ENCODE measurements at regions not wholly inside any gene's neighbourhood (a gene's known extent, or its start where the extent isn't known, plus 50 kb on each side); places are given as distances from the start of the nearest gene placed in this dataset.

DNA sequence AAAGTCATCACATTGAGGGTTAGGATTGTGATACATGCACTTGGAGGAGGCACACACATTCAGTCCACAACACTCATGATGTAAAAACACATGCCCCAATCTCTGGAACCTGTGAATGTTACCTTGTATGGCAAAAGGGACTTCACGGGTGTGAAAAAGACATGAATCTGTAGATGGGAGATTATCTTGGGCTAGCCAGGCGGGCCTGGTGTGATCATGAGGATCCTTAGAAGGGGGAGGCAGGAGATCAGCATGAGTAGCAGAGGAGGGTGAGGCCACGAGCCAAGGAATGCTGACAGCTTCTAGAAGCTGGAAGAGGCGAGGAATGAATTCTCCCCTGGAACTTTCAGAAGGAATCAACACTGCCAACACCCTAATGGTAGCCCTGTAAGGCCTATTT is 77.5 kb upstream of the ENPP6 start:
- peaks cover 5% of the 10 kb centered on the region for H3K4me1 ChIP-seq
- no peaks in the 10 kb centered on the region for H3K27me3 ChIP-seq (ENCODE audit: low read depth)
- no peak overlapping the region for H3K4me3 ChIP-seq
- intact Hi-C loops (cut with micrococcal nuclease), result no loop called here
- peaks cover 4% of the 10 kb centered on the region for H3K9me3 ChIP-seq (replicated peaks)
- H3K36me3 ChIP-seq, result no peaks in the 10 kb centered on the region
- H3K27ac ChIP-seq (replicated peaks), result no peak overlapping the region
- TF ChIP-seq, protein P1, sequence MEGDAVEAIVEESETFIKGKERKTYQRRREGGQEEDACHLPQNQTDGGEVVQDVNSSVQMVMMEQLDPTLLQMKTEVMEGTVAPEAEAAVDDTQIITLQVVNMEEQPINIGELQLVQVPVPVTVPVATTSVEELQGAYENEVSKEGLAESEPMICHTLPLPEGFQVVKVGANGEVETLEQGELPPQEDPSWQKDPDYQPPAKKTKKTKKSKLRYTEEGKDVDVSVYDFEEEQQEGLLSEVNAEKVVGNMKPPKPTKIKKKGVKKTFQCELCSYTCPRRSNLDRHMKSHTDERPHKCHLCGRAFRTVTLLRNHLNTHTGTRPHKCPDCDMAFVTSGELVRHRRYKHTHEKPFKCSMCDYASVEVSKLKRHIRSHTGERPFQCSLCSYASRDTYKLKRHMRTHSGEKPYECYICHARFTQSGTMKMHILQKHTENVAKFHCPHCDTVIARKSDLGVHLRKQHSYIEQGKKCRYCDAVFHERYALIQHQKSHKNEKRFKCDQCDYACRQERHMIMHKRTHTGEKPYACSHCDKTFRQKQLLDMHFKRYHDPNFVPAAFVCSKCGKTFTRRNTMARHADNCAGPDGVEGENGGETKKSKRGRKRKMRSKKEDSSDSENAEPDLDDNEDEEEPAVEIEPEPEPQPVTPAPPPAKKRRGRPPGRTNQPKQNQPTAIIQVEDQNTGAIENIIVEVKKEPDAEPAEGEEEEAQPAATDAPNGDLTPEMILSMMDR (IDR thresholded peaks at IDR 0.05; ENCODE audit: borderline replicate concordance), result no peak
- DNase-seq, result no peak

DNA sequence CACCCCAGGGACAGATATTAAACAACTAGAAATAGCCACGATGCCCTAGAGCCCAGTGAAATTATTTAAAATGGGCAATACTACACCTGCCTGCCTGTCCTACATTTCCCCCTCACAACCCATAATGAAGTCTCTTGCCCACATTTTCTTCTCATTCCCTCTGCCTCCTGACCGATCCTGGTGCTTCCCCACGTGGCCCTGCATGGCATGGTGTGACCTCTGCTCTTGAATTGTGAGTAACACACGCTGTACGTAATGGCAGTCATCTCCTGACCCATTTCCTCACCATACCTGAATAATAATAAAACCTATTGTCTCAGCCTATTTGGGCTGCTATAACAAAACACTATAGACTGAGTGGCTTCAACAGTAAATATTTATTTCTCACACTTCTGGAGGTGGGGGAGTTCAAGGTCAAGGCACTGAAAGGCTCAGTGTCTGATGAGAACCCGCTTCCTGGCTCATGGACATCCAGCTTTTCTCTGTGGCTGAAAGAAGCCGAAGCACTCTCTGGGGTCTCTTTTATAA is 77.0 kb upstream of the ENPP6 start:
- intact Hi-C loops (cut with micrococcal nuclease), result no loop called here
- Histone ChIP-seq H3K27ac (replicated peaks) (no peak overlapping the region), H3K27me3 (ENCODE audit: low read depth) (no peaks in the 10 kb centered on the region), H3K36me3 (no peaks in the 10 kb centered on the region), H3K4me1 (peaks cover 5% of the 10 kb centered on the region), H3K9me3 (replicated peaks) (peaks cover 4% of the 10 kb centered on the region), H3K4me3 (no peak overlapping the region)
- DNase-seq, result no peak
- TF ChIP-seq, protein P1 (IDR thresholded peaks at IDR 0.05; ENCODE audit: borderline replicate concordance), result no peak

DNA sequence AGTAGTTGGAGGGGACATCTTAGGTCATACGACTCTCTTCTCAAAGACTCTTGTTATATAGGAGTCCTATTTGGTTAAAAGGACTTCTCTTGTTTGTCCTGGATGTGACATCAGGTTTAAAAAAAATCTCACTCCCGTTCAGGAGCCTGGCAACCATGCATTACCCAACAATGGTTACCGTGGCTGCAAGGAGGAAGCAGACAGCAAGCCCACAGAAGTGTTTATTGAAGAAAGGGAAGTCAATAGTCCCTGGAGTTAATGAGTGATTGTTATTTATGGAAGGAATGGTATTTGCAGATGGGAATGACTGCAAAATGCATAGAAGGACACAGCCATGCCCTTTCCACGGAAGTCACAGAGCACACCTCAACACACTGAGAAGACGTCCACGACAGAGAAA is 75.9 kb upstream of the ENPP6 start:
- H3K4me1 ChIP-seq, result peaks cover 5% of the 10 kb centered on the region
- no peak overlapping the region for H3K27ac ChIP-seq (replicated peaks)
- peaks cover 4% of the 10 kb centered on the region for H3K9me3 ChIP-seq (replicated peaks)
- H3K27me3 ChIP-seq (ENCODE audit: low read depth), result no peaks in the 10 kb centered on the region
- H3K4me3 ChIP-seq, result no peak overlapping the region
- intact Hi-C loops (cut with micrococcal nuclease), result no loop called here
- TF ChIP-seq, protein P1 (IDR thresholded peaks at IDR 0.05; ENCODE audit: borderline replicate concordance), result no peak
- no peaks in the 10 kb centered on the region for H3K36me3 ChIP-seq
- DNase-seq, result no peak

DNA sequence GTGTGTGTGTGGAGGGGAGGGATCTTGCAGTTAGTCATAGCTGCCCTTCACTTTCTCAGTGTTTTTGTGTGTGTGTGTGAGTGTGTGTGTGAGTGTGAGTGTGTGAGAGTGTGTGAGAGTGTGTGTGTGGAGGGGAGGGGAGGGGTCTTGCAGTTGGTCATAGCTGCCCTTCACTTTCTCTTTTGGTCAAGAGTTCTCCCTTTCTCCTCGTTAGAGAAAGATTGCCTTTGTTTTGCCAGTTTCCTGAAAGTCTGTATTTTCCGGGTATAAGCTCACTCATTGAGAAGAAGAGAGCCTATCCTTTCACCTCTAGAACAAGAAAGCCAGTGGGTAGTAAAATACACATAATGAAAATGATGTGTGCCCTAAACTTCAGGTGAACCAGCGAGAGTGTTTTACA is 75.2 kb upstream of the ENPP6 start:
- Histone ChIP-seq H3K9me3 (replicated peaks) (peaks cover 4% of the 10 kb centered on the region), H3K27ac (replicated peaks) (no peak overlapping the region), H3K27me3 (ENCODE audit: low read depth) (no peaks in the 10 kb centered on the region), H3K36me3 (no peaks in the 10 kb centered on the region), H3K4me3 (no peak overlapping the region), H3K4me1 (peaks cover 8% of the 10 kb centered on the region)
- intact Hi-C loops (cut with micrococcal nuclease), result no loop called here
- no peak for DNase-seq
- TF ChIP-seq, protein P1 (IDR thresholded peaks at IDR 0.05; ENCODE audit: borderline replicate concordance), result no peak

DNA sequence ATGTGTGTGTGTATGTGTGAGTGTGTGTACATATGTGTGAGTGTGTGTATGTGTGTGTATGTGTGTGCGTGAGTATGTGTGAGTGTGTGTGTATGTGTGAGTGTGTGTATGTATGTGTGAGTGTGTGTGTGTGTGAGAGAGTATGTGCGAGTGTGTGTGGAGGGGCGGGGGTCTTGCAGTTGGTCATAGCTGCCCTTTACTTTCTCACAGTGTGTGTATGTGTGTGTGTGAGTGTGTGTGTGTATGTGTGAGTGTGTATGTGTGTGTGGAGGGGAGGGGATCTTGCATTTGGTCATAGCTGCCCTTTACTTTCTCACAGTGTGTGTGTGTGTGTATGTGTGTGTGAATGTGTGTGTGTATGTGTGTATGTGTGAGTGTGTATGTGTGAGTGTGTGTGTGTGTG is 74.8 kb upstream of the ENPP6 start:
- no peak for DNase-seq
- no peak overlapping the region for H3K27ac ChIP-seq (replicated peaks)
- no peaks in the 10 kb centered on the region for H3K27me3 ChIP-seq (ENCODE audit: low read depth)
- no peak overlapping the region for H3K4me3 ChIP-seq
- TF ChIP-seq, protein P1 (IDR thresholded peaks at IDR 0.05; ENCODE audit: borderline replicate concordance), result no peak
- peaks cover 12% of the 10 kb centered on the region for H3K4me1 ChIP-seq
- no peaks in the 10 kb centered on the region for H3K36me3 ChIP-seq
- peaks cover 4% of the 10 kb centered on the region for H3K9me3 ChIP-seq (replicated peaks)
- intact Hi-C loops (cut with micrococcal nuclease), result no loop called here

DNA sequence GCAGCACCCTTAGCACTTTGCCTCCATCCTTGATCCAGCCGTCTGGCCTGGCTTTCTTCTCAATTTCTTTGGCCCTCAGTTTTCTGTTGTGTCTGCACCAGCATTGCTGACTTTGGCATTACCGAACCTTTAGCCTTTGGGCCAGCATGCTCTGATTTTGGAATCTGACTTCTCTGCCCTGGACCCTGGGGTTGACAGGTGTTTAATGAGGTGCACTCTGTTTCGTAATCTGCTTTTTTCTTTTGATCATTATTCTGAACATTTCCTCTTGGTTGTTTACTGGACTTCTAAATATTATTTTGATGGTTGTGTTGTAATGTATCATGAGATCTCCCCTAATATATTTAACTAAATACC is 71.5 kb upstream of the ENPP6 start:
- Histone ChIP-seq H3K9me3 (replicated peaks) (no peaks in the 10 kb centered on the region), H3K27me3 (ENCODE audit: low read depth) (no peaks in the 10 kb centered on the region), H3K4me3 (no peak overlapping the region), H3K36me3 (no peaks in the 10 kb centered on the region), H3K27ac (replicated peaks) (no peak overlapping the region), H3K4me1 (peaks cover 13% of the 10 kb centered on the region)
- DNase-seq, result no peak
- TF ChIP-seq, protein P1 (IDR thresholded peaks at IDR 0.05; ENCODE audit: borderline replicate concordance), result no peak
- intact Hi-C loops (cut with micrococcal nuclease), result no loop called here
